GM19328 (cell line): ENCODE measurements at regions not wholly inside any gene's neighbourhood (a gene's known extent, or its start where the extent isn't known, plus 50 kb on each side); places are given as distances from the start of the nearest gene placed in this dataset.
"Not testable (repeated sequence)": the region's sequence is repeated elsewhere in the genome, so short reads cannot be mapped to it uniquely, and the experiment has no call there.

Source experiments
- ATAC-seq: cut with Tn5 transposase; IDR thresholded peaks from one replicate; pipeline ENCODE4 v1.9.1; 2021; ENCODE audit warnings: mild to moderate bottlenecking, moderate library complexity; ENCODE audit not compliant: unreplicated experiment

GRCh38 chr1:166691476-166691875 is 147.8 kb upstream of the POGK start:
- ATAC-seq: no peak

GRCh38 chr1:166692346-166692745 is 146.9 kb upstream of the POGK start:
- no peak for ATAC-seq

- ATAC-seq: no peak
These were observed 146.1 kb upstream of the POGK start for GRCh38 chr1:166693158-166693557.

- no peak for ATAC-seq
These were observed 145.5 kb upstream of the POGK start for GRCh38 chr1:166693673-166694297.

GRCh38 chr1:166695115-166695514 is 144.2 kb upstream of the POGK start:
- no peak for ATAC-seq

- ATAC-seq: not testable (repeated sequence)
These were observed 143.4 kb upstream of the POGK start for GRCh38 chr1:166695834-166696233.

GRCh38 chr1:166698771-166699170 is 140.5 kb upstream of the POGK start:
- no peak for ATAC-seq

GRCh38 chr1:166699613-166700012 is 139.7 kb upstream of the POGK start:
- no peak for ATAC-seq

GRCh38 chr1:166700696-166701095 is 138.6 kb upstream of the POGK start:
- no peak for ATAC-seq

GRCh38 chr1:166701603-166702100 is 137.6 kb upstream of the POGK start:
- no peak for ATAC-seq

GRCh38 chr1:166703141-166703540 is 136.1 kb upstream of the POGK start:
- no peak for ATAC-seq

- ATAC-seq: no peak
These were observed 135.4 kb upstream of the POGK start for GRCh38 chr1:166703726-166704462.

- no peak for ATAC-seq
These were observed 133.6 kb upstream of the POGK start for GRCh38 chr1:166705376-166706289.

- ATAC-seq: no peak
These were observed 122.7 kb upstream of the POGK start for GRCh38 chr1:166716620-166717019.

GRCh38 chr1:166721145-166721544 is 118.1 kb upstream of the POGK start:
- no peak for ATAC-seq

- no peak for ATAC-seq
These were observed 108.9 kb upstream of the POGK start for GRCh38 chr1:166730299-166730888.

GRCh38 chr1:166738140-166738539 is 101.1 kb upstream of the POGK start:
- ATAC-seq: no peak

GRCh38 chr1:166738873-166739272 is 100.4 kb upstream of the POGK start:
- ATAC-seq: no peak

- no peak for ATAC-seq
These were observed 98.5 kb upstream of the POGK start for GRCh38 chr1:166740668-166741276.

GRCh38 chr1:166763318-166763717 is 76.0 kb upstream of the POGK start:
- no peak for ATAC-seq

- ATAC-seq: no peak
These were observed 72.3 kb upstream of the POGK start for GRCh38 chr1:166766942-166767341.
